WERI-Rb-1 (cell line): ENCODE measurements at regions not wholly inside any gene's neighbourhood (a gene's known extent, or its start where the extent isn't known, plus 50 kb on each side); places are given as distances from the start of the nearest gene placed in this dataset.
"Not testable (repeated sequence)": the region's sequence is repeated elsewhere in the genome, so short reads cannot be mapped to it uniquely, and the experiment has no call there.

Experiments
- DNase-seq: peaks from one replicate; pipeline ENCODE4 v3.0.0-alpha.2; 2020
- H3K27ac ChIP-seq: fragments of 250-450 bp; sonication (Bioruptor Pico); 2 replicates; pipeline ENCODE4 v1.5.1; 2020; ENCODE audit warnings: mild to moderate bottlenecking, moderate library complexity
- H3K27me3 ChIP-seq: fragments of 250-450 bp; sonication (Bioruptor Pico); 2 replicates; pipeline ENCODE4 v1.5.1; 2021; ENCODE audit warnings: mild to moderate bottlenecking, low read depth, moderate library complexity; ENCODE audit not compliant: insufficient read depth, severe bottlenecking
- H3K36me3 ChIP-seq: fragments of 250-450 bp; sonication (Bioruptor Pico); 2 replicates; pipeline ENCODE4 v1.5.1; 2020; ENCODE audit warnings: mild to moderate bottlenecking, moderate library complexity
- H3K4me3 ChIP-seq: 2 replicates; pipeline ENCODE4 v1.5.1; 2011; ENCODE audit warnings: low read depth, mild to moderate bottlenecking, control low read depth, low read length
- H3K9me3 ChIP-seq: fragments of 250-450 bp; sonication (Bioruptor Pico); 2 replicates; pipeline ENCODE4 v1.5.1; 2021; ENCODE audit warnings: mild to moderate bottlenecking, moderate library complexity; ENCODE audit not compliant: severe bottlenecking
- CTCF ChIP-seq: IDR thresholded peaks from 2 replicates; pipeline ENCODE4 v1.5.1; 2011; ENCODE audit warnings: low read depth, mild to moderate bottlenecking, control low read depth, inconsistent platforms, low read length

GRCh38 chr7:93720106-93720505 lies 145.6 kb upstream of the CALCR start:
- no peak for TF ChIP-seq CTCF
- Histone ChIP-seq H3K4me3 (no peak overlapping the region), H3K27me3 (no peaks in the 10 kb centered on the region), H3K9me3 (no peaks in the 10 kb centered on the region), H3K36me3 (no peaks in the 10 kb centered on the region), H3K27ac (no peak overlapping the region)
- no peak for DNase-seq

GRCh38 chr7:93719546-93719945 lies 145.0 kb upstream of the CALCR start:
- Histone ChIP-seq H3K27me3 (no peaks in the 10 kb centered on the region), H3K4me3 (no peak overlapping the region), H3K27ac (no peak overlapping the region), H3K9me3 (no peaks in the 10 kb centered on the region), H3K36me3 (no peaks in the 10 kb centered on the region)
- TF ChIP-seq CTCF, result no peak
- DNase-seq, result no peak

GRCh38 chr7:93717217-93717900 lies 142.8 kb upstream of the CALCR start:
- H3K9me3 ChIP-seq, result no peaks in the 10 kb centered on the region
- H3K27ac ChIP-seq, result no peak overlapping the region
- DNase-seq, result no peak
- H3K36me3 ChIP-seq, result no peaks in the 10 kb centered on the region
- no peaks in the 10 kb centered on the region for H3K27me3 ChIP-seq
- H3K4me3 ChIP-seq, result no peak overlapping the region
- no peak for TF ChIP-seq CTCF

GRCh38 chr7:93715234-93715633 lies 140.7 kb upstream of the CALCR start:
- Histone ChIP-seq H3K9me3 (no peaks in the 10 kb centered on the region), H3K4me3 (no peak overlapping the region), H3K27ac (no peak overlapping the region), H3K36me3 (no peaks in the 10 kb centered on the region), H3K27me3 (no peaks in the 10 kb centered on the region)
- peak; percentile 38 for DNase-seq
- peak; percentile 31; the same call in 1 of the 2 replicates for TF ChIP-seq CTCF

- no peak for DNase-seq
Measured at GRCh38 chr7:93711926-93712325, 137.4 kb upstream of the CALCR start.

GRCh38 chr7:93708255-93708654 lies 133.7 kb upstream of the CALCR start:
- not testable (repeated sequence) for H3K27ac ChIP-seq, H3K27me3 ChIP-seq, DNase-seq, H3K9me3 ChIP-seq, H3K4me3 ChIP-seq, H3K36me3 ChIP-seq

More at GRCh38 chr7:93711926-93712325, 137.4 kb upstream of the CALCR start:
- Histone ChIP-seq H3K36me3 (no peaks in the 10 kb centered on the region), H3K4me3 (no peak overlapping the region), H3K9me3 (no peaks in the 10 kb centered on the region), H3K27me3 (no peaks in the 10 kb centered on the region), H3K27ac (no peak overlapping the region)
- no peak for TF ChIP-seq CTCF
